CD4-positive, alpha-beta T cell (primary cell): ENCODE measurements at regions not wholly inside any gene's neighbourhood (a gene's known extent, or its start where the extent isn't known, plus 50 kb on each side); places are given as distances from the start of the nearest gene placed in this dataset.

Experiments used
- ATAC-seq: fragments of 200-7000 bp; cut with Tn5 transposase; one replicate; pipeline ENCODE4 v1.10.0; 2022; ENCODE audit warnings: mild to moderate bottlenecking; ENCODE audit not compliant: poor library complexity
- CTCF ChIA-PET: fragments of 350-600 bp; sonication (Branson Sonifier 250); formaldehyde crosslinking; loops from one replicate; lab custom pipeline; 2021; ENCODE audit warnings: antibody characterized with exemption, inconsistent platforms; lab: Charles Lee
- POLR2A ChIA-PET: fragments of 350-600 bp; sonication (Branson Sonifier 250); formaldehyde crosslinking; loops from one replicate; lab custom pipeline; 2021; ENCODE audit warnings: antibody characterized with exemption, inconsistent platforms; lab: Charles Lee
- DNase-seq, 14 experiments: peaks; one replicate each; pipeline ENCODE4 v3.0.0-alpha.2; 2013 to 2020; ENCODE audit warnings: mixed read lengths in 2 of 14
- H3K27ac ChIP-seq, 2 donors: one replicate each; pipeline versions ENCODE4 v1.5.1 to v1.7.0; 2013; ENCODE audit warnings: low read length in 2 of 2, low read depth in 1 of 2, mild to moderate bottlenecking in 1 of 2
- H3K27me3 ChIP-seq, 2 experiments: 1 replicate in 1 of 2; 2 replicates in 1 of 2; pipeline versions ENCODE4 v1.6.1 to v1.7.0; 2013; ENCODE audit warnings: low read length in 2 of 2, control low read depth in 1 of 2, mild to moderate bottlenecking in 1 of 2, moderate library complexity in 1 of 2; ENCODE audit not compliant: insufficient read depth in 2 of 2, control insufficient read depth in 1 of 2
- H3K36me3 ChIP-seq: one replicate; pipeline ENCODE4 v1.6.1; 2013; ENCODE audit warnings: low read length, control low read depth; ENCODE audit not compliant: insufficient read depth
- H3K4me1 ChIP-seq: one replicate; pipeline ENCODE4 v1.6.1; 2013; ENCODE audit warnings: low read length, control low read depth; ENCODE audit not compliant: insufficient read depth
- H3K4me3 ChIP-seq: one replicate; pipeline ENCODE4 v1.5.1; 2013; ENCODE audit warnings: mild to moderate bottlenecking, low read length, moderate library complexity
- H3K9me3 ChIP-seq, 2 experiments: 1 replicate in 1 of 2; 2 replicates in 1 of 2; pipeline versions ENCODE4 v1.6.1 to v1.7.0; 2013; ENCODE audit warnings: low read length in 2 of 2, mild to moderate bottlenecking in 2 of 2, control low read depth in 1 of 2, moderate library complexity in 1 of 2; ENCODE audit not compliant: control insufficient read depth in 1 of 2, insufficient read depth in 1 of 2
- H3K27ac Mint-ChIP-seq: one replicate; pipeline ENCODE4 v1.8.0; 2020; ENCODE audit warnings: mixed read lengths
- H3K27me3 Mint-ChIP-seq: one replicate; pipeline ENCODE4 v1.8.0; 2021; ENCODE audit warnings: mixed read lengths
- H3K36me3 Mint-ChIP-seq: one replicate; pipeline ENCODE4 v1.8.0; 2021; ENCODE audit warnings: low read depth, mixed read lengths
- H3K4me1 Mint-ChIP-seq: one replicate; pipeline ENCODE4 v1.8.0; 2021; ENCODE audit warnings: low read depth, mixed read lengths
- H3K4me3 Mint-ChIP-seq: one replicate; pipeline ENCODE4 v1.8.0; 2020; ENCODE audit warnings: mild to moderate bottlenecking, mixed read lengths
- H3K9me3 Mint-ChIP-seq: one replicate; pipeline ENCODE4 v1.8.0; 2020; ENCODE audit warnings: mixed read lengths
- CTCF ChIP-seq: fragments of 200-600 bp; IDR thresholded peaks from one replicate; pipeline ENCODE4 v1.8.0; 2022; ENCODE audit warnings: antibody characterized with exemption, mild to moderate bottlenecking
- intact Hi-C, 2 experiments: fragments of 100-400 bp; cut with DNase I in 1 of 2; cut with micrococcal nuclease in 1 of 2; formaldehyde crosslinking; loops; one replicate each; pipeline versions ENCODE4 v1.15.1 to v1.9.0; 2023 to 2025; cut with DNase I, micrococcal nuclease

- ATAC-seq (no peak), DNase-seq (no peak)
- Mint-ChIP-seq H3K4me1 (no peaks in the 10 kb centered on the region), H3K4me3 (no peak overlapping the region), H3K9me3 (peaks cover 4% of the 10 kb centered on the region), H3K36me3 (no peaks in the 10 kb centered on the region), H3K27ac (no peak overlapping the region), H3K27me3 (no peaks in the 10 kb centered on the region)
- Histone ChIP-seq H3K27me3 (no peaks in the 10 kb centered on the region), H3K4me1 (no peaks in the 10 kb centered on the region), H3K36me3 (no peaks in the 10 kb centered on the region), H3K9me3 (no peaks in the 10 kb centered on the region), H3K4me3 (no peak overlapping the region), H3K27ac (no peak overlapping the region)
- CTCF ChIA-PET: no interaction called here
- POLR2A ChIA-PET: no interaction called here
- TF ChIP-seq CTCF: no peak
- intact Hi-C loops: no loop called here
These were observed 420.8 kb downstream of the TBC1D32 start for GRCh38 chr6:120913486-120913885.

GRCh38 chr6:120908767-120909166 is 425.5 kb downstream of the TBC1D32 start:
- H3K27ac Mint-ChIP-seq: no peak overlapping the region
- no peaks in the 10 kb centered on the region for H3K9me3 Mint-ChIP-seq
- CTCF ChIA-PET: no interaction called here
- TF ChIP-seq CTCF: no peak
- H3K4me1 Mint-ChIP-seq: no peaks in the 10 kb centered on the region
- H3K4me3 ChIP-seq: no peak overlapping the region
- no peak overlapping the region for H3K4me3 Mint-ChIP-seq
- intact Hi-C loops: no loop called here
- H3K36me3 Mint-ChIP-seq: no peaks in the 10 kb centered on the region
- ATAC-seq (no peak), DNase-seq (no peak)
- no peaks in the 10 kb centered on the region for H3K9me3 ChIP-seq
- H3K27ac ChIP-seq: no peak overlapping the region
- no peaks in the 10 kb centered on the region for H3K27me3 Mint-ChIP-seq
- H3K27me3 ChIP-seq: no peaks in the 10 kb centered on the region
- no peaks in the 10 kb centered on the region for H3K4me1 ChIP-seq
- no peaks in the 10 kb centered on the region for H3K36me3 ChIP-seq
- POLR2A ChIA-PET: no interaction called here

DNA sequence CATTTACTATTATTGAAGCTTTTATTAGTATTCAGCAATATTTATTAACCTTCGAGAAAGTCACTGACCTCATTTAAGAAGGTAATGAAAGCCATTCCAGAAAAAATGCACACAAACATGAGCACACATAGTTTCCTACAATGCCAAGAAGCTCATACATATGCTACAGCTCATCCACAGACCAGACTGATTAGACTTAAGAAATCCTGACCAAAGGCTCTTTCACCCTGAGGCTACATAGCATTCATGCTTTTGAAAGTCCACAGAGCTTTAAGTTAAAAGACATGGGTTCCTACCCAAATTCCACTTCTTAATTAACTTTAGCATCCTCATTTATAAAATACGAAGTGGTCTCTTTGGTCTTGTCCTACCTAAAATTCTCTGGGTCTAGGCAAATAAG is 430.4 kb downstream of the TBC1D32 start:
- no peaks in the 10 kb centered on the region for H3K27me3 Mint-ChIP-seq
- no peaks in the 10 kb centered on the region for H3K36me3 ChIP-seq
- no peaks in the 10 kb centered on the region for H3K9me3 ChIP-seq
- H3K9me3 Mint-ChIP-seq: no peaks in the 10 kb centered on the region
- no peaks in the 10 kb centered on the region for H3K36me3 Mint-ChIP-seq
- H3K27ac ChIP-seq: no peak overlapping the region
- TF ChIP-seq CTCF: no peak
- H3K4me1 Mint-ChIP-seq: no peaks in the 10 kb centered on the region
- H3K27ac Mint-ChIP-seq: no peak overlapping the region
- ATAC-seq (no peak), DNase-seq (no peak)
- H3K27me3 ChIP-seq: no peaks in the 10 kb centered on the region
- POLR2A ChIA-PET: no interaction called here
- intact Hi-C loops: no loop called here
- CTCF ChIA-PET: no interaction called here
- no peaks in the 10 kb centered on the region for H3K4me1 ChIP-seq
- H3K4me3 ChIP-seq: no peak overlapping the region
- no peak overlapping the region for H3K4me3 Mint-ChIP-seq
